ENCODE measurements at regions not wholly inside any gene's neighbourhood (a gene's known extent, or its start where the extent isn't known, plus 50 kb on each side); places are given as distances from the start of the nearest gene placed in this dataset.

DNA sequence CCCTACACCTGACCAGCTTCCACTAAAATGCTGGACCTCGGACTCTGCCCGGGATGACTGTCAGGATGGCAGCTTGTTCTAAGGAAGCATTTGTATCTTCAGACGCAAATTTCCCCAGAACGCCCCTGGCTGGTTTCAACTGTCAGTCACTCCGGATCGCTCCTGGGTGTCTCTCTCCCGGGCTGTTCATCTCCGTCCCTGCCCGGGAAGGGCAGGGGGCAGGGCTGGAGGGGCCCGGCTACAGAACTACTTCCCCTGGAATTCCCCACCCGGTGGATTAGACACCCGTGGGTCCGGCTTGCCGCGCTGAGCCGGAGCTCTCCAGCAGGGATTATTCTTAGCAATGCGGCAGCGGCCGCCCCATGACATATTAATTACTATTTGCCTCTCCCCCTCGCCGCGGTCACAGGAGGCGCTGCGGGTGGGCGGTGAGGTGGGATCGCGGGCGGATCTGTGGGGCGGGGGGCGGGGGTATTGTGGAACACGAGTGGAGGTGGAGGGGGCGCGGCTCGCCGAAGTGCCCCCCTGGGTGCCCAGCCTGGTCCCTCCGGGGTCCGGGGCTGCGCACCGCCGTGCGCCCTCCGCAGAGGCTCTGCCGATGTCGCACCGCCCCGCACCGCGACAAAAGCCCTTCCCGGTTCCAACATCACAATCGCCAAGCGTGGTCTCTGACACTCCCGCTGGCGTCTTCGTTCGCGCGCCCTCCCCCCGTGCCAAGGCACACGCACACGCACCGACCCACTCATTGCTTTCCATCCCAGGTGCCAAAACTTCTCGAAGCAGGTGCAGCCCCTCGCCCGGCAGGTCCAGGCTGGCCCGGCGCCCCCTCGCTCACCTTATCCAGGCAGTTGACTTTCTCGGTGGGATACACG lies 276.1 kb upstream of the NEBL start:
- DNase-seq (ENCODE audit: low spot score), result peak; percentile 57

DNA sequence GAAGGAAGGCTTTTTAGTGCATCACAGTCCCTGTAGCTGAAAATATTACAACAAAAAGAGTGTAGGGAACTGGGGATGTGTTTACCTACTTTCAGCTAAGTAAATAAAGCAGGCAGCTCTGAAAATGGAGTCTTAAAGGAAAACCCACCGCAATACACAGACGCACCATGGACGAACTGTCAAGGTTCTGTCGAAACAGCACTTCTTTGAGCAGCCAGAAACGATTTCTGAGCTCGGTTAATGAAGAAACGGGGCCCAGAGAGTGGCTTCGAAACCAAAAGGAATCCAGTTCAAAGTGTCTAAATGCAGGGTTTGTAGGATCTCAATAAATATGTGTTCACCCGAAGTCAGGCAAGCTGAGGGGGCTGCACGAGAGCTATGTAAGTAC lies 275.4 kb upstream of the NEBL start:
- DNase-seq (ENCODE audit: low spot score), result peak; percentile 48

- DNase-seq (ENCODE audit: low spot score), result no peak
Measured at GRCh38 chr10:21171936-21172541, 274.9 kb upstream of the NEBL start.

- DNase-seq (ENCODE audit: low spot score), result peak; percentile 52
Measured at GRCh38 chr10:21171197-21171935, 274.3 kb upstream of the NEBL start.

DNA sequence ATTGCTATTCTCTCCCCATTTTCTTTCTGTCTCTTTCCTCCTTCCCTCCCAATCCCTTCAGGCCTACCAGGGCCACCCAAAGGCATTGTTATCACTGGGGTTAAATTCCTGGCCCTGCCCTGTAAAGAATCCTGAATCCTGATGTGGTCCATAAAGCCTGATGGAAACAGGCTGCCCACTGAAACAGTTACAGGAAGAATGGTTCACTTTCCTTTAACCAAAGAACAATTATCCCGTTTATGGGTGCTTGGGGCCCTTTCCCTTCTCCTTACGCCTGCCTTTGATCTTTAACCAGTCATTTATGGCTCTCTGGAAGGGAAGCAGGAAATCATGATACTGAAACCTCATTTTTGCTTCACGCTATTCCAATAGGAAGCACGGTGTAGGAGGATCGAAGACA lies 273.1 kb upstream of the NEBL start:
- no peak for DNase-seq (ENCODE audit: low spot score)

DNA sequence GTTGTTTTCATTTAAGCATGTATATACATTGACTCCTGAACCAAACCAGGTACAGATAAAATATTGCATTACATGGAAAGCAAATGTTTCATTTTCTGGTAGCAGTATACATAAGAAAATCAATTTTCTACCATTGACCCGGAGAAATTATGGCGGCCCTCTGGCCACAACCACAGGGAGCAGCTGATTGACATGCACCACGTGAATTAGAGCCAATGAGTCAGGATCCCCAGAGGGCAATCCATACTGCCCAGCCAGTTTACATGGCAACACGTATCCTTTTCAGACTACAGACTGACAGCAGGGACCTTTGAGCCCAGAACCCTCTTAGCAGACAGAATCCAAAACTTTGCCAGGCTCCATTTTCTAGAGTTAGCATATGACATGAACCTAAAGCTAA lies 272.2 kb upstream of the NEBL start:
- DNase-seq (ENCODE audit: low spot score), result no peak

- DNase-seq (ENCODE audit: low spot score), result no peak
Measured at GRCh38 chr10:21167288-21168010, 270.3 kb upstream of the NEBL start.

DNA sequence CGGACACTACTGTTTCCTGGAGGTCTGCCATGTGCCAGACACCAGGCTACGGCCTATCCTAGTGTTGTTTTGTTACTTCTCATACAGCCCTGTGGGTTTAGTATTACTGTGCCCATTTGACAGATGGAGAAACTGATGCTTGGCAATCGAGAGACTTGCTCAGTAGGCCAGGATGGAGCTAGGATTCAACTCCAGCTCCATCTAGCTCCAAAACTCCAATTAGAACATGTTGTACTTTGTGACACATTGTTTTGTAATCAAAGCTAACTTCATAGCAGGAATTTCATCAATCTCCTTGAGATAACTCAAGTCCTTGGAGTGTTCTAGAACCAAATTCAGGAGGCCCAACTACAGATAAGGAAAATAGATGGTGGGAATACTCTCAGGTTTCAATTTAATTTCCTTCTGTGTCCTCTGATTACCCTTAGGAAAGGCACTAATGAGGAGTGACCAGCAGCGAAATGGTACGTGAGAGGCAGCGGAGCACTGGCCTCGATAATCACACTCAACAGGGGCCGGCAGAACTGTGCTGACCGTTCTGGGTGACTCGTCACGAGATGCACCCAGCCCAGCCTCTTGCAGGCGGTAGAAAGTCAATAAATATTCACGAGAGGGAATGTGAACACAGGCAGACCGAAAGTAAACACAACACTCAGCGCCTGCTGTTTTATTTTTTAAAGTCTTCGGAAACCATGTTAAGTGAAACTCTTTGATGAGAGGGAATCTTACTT lies 269.6 kb upstream of the NEBL start:
- DNase-seq (ENCODE audit: low spot score), result no peak

DNA sequence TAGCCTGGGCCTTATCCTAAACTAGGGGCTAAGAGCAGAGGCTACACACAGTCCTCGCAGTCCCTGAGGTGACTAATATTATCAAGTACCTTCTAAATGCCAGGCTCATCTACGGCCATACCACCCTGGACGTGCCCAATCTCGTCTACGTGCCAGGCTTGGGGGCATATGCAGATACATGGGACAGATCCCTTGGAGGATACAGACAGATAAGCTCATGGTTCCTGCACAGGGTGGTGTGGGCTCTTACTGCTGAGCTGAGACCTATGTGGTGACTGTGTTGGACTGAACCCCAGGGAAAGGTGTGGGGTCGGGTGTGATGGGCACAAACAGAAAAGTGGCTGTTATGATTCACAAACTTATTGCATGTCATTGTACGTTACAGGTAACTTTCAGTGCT lies 268.4 kb upstream of the NEBL start:
- no peak for DNase-seq (ENCODE audit: low spot score)

DNA sequence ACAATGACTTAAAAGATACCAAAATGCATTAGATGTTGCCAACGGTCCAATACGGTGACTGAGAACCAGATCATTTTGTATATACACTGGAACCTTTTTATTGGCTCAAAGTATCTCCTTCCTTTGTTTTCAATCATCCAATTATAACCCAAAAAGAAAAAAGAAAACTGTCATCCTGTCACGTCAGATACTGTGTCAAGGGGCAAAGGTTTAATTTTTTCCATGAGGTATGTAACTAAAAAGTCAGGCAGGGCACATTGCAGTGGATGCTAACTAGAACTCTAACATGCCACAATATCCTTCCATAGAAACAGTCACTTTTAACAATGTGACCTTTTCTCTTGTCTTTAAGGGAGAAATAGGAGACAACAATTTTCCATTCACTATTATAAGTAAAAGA lies 267.6 kb upstream of the NEBL start:
- no peak for DNase-seq (ENCODE audit: low spot score)

DNA sequence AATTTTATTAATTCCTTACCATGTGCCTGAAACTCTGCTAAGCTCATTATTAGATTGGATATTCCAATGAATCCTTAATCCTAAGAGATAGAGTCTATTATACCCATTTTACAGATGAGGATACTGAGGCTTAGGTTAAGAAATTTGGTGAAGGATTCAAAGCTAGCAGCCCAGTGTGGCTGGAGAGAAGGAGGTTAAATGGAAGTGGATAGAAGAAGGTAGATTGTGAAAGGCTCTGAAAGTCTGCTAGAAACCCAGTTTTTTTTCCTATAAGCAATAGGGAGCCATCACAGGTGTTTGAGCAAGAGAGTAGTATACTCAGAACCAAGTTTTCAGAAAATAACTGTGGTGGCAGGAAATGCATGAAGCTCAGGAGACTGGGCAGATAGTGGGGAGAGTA lies 265.8 kb upstream of the NEBL start:
- no peak for DNase-seq (ENCODE audit: low spot score)

DNA sequence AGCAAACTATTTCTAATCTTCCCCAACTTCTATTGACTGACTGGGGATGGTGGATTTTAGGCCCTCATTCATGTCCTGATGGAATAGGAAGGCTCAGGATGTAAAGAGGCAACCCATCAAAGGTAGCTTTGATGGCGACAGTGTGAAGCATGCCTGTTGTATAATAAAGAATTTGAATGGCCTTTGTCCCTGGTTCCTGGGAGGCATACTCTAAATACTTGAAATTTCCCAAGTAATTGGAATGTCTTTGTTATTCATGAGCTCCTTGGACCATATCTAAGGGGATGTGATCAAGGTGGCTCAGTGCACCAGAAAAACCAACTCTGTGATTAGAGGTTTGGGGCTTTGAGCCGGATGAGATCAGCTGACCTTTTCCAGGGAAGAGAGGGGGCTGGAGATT lies 264.5 kb upstream of the NEBL start:
- no peak for DNase-seq (ENCODE audit: low spot score)

GRCh38 chr10:21161090-21161625 lies 264.0 kb upstream of the NEBL start:
- no peak for DNase-seq (ENCODE audit: low spot score)

- DNase-seq (ENCODE audit: low spot score), result no peak
Measured at GRCh38 chr10:21160116-21160515, 263.0 kb upstream of the NEBL start.

DNA sequence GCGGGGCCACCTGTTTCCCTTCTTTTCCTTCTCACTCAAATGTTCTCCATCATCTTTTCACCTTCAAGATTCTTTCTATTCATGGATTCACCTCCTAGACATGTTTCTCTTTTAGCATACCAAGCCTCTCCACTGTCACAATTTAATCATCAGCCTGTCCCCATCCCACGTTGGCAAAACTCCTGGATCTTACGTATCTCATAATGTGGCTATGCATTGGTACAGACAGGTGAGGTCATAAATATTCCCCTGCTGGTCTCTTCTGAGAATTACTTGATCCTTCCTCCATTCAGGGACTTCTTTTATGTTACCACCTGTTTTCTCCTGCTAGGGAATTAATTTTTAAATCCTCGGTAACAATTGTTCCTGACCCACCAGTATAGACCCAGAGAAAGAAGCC lies 262.6 kb upstream of the NEBL start:
- no peak for DNase-seq (ENCODE audit: low spot score)

DNA sequence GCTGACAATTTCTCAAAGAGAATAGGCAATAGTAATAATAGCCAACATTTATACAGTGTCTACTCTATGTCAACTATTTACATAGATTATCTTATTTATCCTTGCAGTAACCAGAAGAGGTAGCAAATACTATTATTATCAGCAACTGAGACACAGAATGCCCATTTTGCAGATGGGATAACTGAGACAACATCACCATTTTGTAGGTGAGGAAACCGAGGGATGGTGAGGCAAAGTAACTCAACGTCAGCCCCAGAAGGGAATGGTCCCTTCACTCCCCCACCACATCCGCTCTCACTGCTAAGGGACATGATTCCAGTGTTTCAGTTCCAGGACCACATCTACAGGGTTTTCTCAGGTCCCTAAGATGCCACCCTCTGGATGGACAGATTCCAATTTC lies 261.2 kb upstream of the NEBL start:
- DNase-seq (ENCODE audit: low spot score), result no peak

DNA sequence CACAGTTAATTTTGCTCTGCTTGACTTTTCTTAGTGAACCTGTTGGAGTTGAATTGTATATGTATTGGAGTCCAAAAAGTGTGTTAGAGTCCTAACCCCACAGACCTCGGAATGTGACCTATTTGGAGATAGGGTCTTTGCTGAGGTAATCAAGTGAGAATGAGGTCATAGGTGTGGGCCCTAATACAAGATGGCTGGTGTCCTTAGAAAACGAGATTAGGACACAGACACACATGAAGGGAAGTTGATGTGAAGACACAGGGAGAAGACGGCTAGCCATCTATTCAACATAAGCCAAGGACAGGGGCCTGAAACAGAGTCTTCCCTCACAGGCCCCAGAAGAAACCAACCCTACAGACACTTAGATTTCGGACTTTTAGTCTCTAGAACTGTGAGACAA lies 260.6 kb upstream of the NEBL start:
- no peak for DNase-seq (ENCODE audit: low spot score)

DNA sequence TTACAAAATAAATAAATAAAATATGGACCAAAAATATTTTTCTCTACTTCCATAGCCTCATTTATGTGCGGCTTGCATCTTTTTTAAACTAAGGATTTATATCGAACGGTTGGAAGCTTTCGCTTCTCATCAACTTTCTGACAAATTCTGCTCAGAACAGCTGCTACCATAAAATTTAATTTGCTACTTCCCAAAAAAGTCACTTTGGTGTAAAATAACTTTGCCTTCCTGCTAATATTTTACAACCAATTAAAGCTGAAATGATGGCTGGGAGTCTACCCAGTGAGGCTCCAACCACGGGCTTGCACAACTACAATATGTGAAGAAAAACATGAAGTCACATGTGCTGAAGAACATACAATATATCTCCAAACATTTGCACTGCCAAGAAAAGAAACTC lies 253.1 kb upstream of the NEBL start:
- DNase-seq (ENCODE audit: low spot score), result no peak

GRCh38 chr10:21146436-21146789 lies 249.3 kb upstream of the NEBL start:
- DNase-seq (ENCODE audit: low spot score), result no peak

DNA sequence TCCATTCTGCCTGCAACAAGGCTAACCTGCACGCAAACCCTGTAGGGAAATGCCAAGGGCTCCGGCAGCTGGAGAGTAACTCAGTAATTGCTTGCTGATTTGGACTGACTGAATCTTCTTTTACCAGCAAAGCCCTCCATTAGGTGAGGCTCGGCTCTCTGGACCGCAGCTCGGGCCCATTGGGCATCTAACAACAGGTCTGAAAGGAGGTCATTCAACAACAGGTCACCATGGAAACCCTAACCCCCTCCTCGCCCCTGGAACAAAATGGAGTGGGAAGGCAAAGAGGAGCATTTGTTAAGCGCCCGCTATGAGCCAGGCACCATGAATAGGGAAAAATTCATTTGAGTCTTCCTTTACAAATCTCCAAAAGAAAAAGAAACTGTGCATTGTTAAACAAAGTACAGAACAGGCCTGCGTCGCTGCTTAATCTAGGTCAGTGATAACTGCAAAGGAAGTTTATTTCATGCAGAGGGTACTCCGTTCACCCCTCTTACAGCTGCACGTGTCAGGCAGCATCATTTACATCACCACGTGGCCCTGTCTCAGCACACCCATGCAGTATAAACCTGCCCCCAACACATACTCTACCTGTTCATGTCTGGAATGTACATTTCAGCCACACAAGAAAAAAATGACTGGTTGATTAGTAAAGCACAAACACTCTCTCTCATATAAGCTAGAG lies 248.8 kb upstream of the NEBL start:
- no peak for DNase-seq (ENCODE audit: low spot score)

DNA sequence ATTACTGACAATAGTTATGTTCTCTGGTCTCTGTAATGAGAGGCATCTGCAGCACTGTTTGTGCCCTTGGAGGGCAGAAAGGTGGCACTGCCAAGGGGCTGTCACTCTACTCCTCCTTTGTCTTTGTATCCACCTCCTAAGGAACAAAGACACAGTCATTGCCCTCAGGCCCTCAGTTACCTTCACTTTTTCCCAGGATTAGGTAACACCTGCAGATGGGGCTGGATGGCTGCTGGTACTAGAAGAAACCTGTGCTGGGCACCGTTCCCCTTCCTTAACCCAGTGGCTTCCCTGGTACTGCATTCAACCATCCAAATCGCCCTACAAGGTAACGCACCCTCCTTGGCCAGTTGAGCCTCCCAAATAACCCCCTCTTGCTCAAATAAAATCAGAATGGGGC lies 246.9 kb upstream of the NEBL start:
- no peak for DNase-seq (ENCODE audit: low spot score)

All from HuH-7 (cell line).